GM12878 (cell line): ENCODE measurements at regions not wholly inside any gene's neighbourhood (a gene's known extent, or its start where the extent isn't known, plus 50 kb on each side); places are given as distances from the start of the nearest gene placed in this dataset.

Source experiments
- ATAC-seq: fragments of 200-7000 bp; cut with Tn5 transposase; 3 replicates; pipeline ENCODE4 v1.9.1; 2020; ENCODE audit warnings: mild to moderate bottlenecking, moderate library complexity
- BruUV-seq: library from RNA; stranded (reverse); fragments of 400-500 nt; replicated peaks from 2 replicates; lab custom pipeline; 2021; lab: Mats Ljungman, UMichigan
- CTCF ChIA-PET: fragments of 300-600 bp; sonication (Branson Sonifier 250); formaldehyde crosslinking; extraction: SDS; loops from one replicate; lab custom pipeline; 2021; ENCODE audit warnings: inconsistent platforms; lab: Yijun Ruan, JAX
- POLR2A ChIA-PET: fragments of 350-600 bp; formaldehyde crosslinking; extraction: SDS; loops from one replicate; lab custom pipeline; 2021; ENCODE audit warnings: inconsistent platforms; lab: Charles Lee
- RAD21 ChIA-PET: fragments of 300-600 bp; sonication (Branson Sonifier 250); formaldehyde crosslinking; loops from one replicate; lab custom pipeline; 2023; ENCODE audit warnings: antibody characterized with exemption; ENCODE audit not compliant: unreplicated experiment; lab: Charles Lee
- SMC1A ChIA-PET: fragments of 300-600 bp; sonication (Branson Sonifier 250); formaldehyde crosslinking; loops from one replicate; lab custom pipeline; 2023; ENCODE audit not compliant: unreplicated experiment, uncharacterized antibody; lab: Charles Lee
- DNase-seq: peaks from one replicate; pipeline ENCODE4 v3.0.0-alpha.2; 2011; ENCODE audit warnings: low read depth, low spot score
- FAIRE-seq: peaks from 3 replicates; lab custom pipeline; 2011; peaks lifted over from hg19 to GRCh38; lab: Jason Lieb, UNC
- H2AFZ ChIP-seq: 2 replicates; pipeline ENCODE4 v1.6.0; 2011; ENCODE audit warnings: low read depth, low read length, control low read depth; ENCODE audit not compliant: control insufficient read depth
- H3K27ac ChIP-seq: 2 replicates; pipeline ENCODE4 v1.5.1; 2011; ENCODE audit warnings: control low read depth; ENCODE audit not compliant: control insufficient read depth, insufficient read depth
- H3K27me3 ChIP-seq, 2 experiments: replicated peaks in 1 of 2; 2 replicates each; pipeline versions ENCODE4 v1.6.0 to v1.6.1; 2011; ENCODE audit warnings: low read length in 1 of 2; ENCODE audit not compliant: control insufficient read depth in 2 of 2, insufficient read depth in 2 of 2
- H3K36me3 ChIP-seq, 2 experiments: 2 replicates each; pipeline ENCODE4 v1.5.1; 2011; ENCODE audit warnings: low read length in 1 of 2; ENCODE audit not compliant: control insufficient read depth in 2 of 2, insufficient read depth in 2 of 2
- H3K4me1 ChIP-seq: 2 replicates; pipeline ENCODE4 v1.6.1; 2011; ENCODE audit warnings: mild to moderate bottlenecking, low read length, moderate library complexity, mixed read lengths; ENCODE audit not compliant: control insufficient read depth, insufficient read depth
- H3K4me2 ChIP-seq: 2 replicates; pipeline ENCODE4 v1.6.0; 2011; ENCODE audit warnings: control low read depth; ENCODE audit not compliant: control insufficient read depth, insufficient read depth
- H3K4me3 ChIP-seq: fragments of 200-600 bp; sonication (generic); 2 replicates; pipeline ENCODE4 v1.5.1; 2016
- H3K79me2 ChIP-seq: 2 replicates; pipeline ENCODE4 v1.6.0; 2011; ENCODE audit warnings: low read length; ENCODE audit not compliant: control insufficient read depth, insufficient read depth
- H3K9ac ChIP-seq: 2 replicates; pipeline ENCODE4 v1.8.0; 2011; ENCODE audit warnings: low read length, control low read depth, mixed read lengths; ENCODE audit not compliant: control insufficient read depth, insufficient read depth
- H3K9me3 ChIP-seq: replicated peaks from 3 replicates; pipeline ENCODE4 v1.5.1; 2011; ENCODE audit warnings: mild to moderate bottlenecking, low read length; ENCODE audit not compliant: control insufficient read depth, insufficient read depth
- H4K20me1 ChIP-seq: 2 replicates; pipeline ENCODE4 v1.6.0; 2011; ENCODE audit not compliant: control insufficient read depth, insufficient read depth
- ATF3 ChIP-seq: IDR thresholded peaks from 2 replicates; pipeline ENCODE4 v1.6.1; 2011; ENCODE audit warnings: low read depth, mild to moderate bottlenecking, low read length, moderate library complexity, borderline replicate concordance; ENCODE audit errors: extremely low read depth
- CREM ChIP-seq: IDR thresholded peaks from 2 replicates; pipeline ENCODE4 v1.6.1; 2014; ENCODE audit warnings: antibody characterized with exemption, low read depth
- CUX1 ChIP-seq: IDR thresholded peaks from 2 replicates; pipeline ENCODE4 v1.6.1; 2012; ENCODE audit warnings: improper control_type of control experiment, low read depth, low read length; ENCODE audit not compliant: insufficient replicate concordance
- E2F4 ChIP-seq: IDR thresholded peaks from 2 replicates; pipeline ENCODE4 v1.6.1; 2012; ENCODE audit warnings: low read depth, low read length, improper control_type of control experiment
- HDAC2 ChIP-seq: fragments of 200-600 bp; sonication (generic); IDR thresholded peaks from 2 replicates; pipeline ENCODE4 v1.6.1; 2017
- MAX ChIP-seq: IDR thresholded peaks from 2 replicates; pipeline ENCODE4 v1.6.1; 2012; ENCODE audit warnings: low read depth, low read length, improper control_type of control experiment
- MXI1 ChIP-seq: fragments of 150-350 bp; IDR thresholded peaks from 2 replicates; pipeline ENCODE4 v1.6.1; 2011; ENCODE audit warnings: low read depth, mild to moderate bottlenecking, inconsistent platforms, low read length, improper control_type of control experiment
- NR2F1 ChIP-seq: fragments of 450-650 bp; conservative IDR thresholded peaks from 2 replicates; pipeline ENCODE4 v1.6.1; 2017; ENCODE audit warnings: mild to moderate bottlenecking
- POLR2AphosphoS5 ChIP-seq: IDR thresholded peaks from 2 replicates; pipeline ENCODE4 v1.6.1; 2011; ENCODE audit warnings: mild to moderate bottlenecking, low read length, inconsistent platforms
- RFX5 ChIP-seq: IDR thresholded peaks from 2 replicates; pipeline ENCODE4 v1.6.1; 2011; ENCODE audit warnings: low read depth, low read length, improper control_type of control experiment
- ZBTB4 ChIP-seq: fragments of 450-650 bp; formaldehyde crosslinking; IDR thresholded peaks from 2 replicates; pipeline ENCODE4 v1.4.0; 2022; ENCODE audit warnings: mild to moderate bottlenecking, moderate library complexity
- whole genome bisulfite sequencing: methylation state at CpG from one replicate; pipeline ENCODE4 v1.1.6; 2016; ENCODE audit warnings: low lambda C conversion rate; ENCODE audit not compliant: insufficient replicate concordance, insufficient coverage; ENCODE audit errors: missing lambda C conversion rate; 5-methylcytosine and 5-hydroxymethylcytosine counted together
- in situ Hi-C: fragments of 300-500 bp; cut with MboI; formaldehyde crosslinking; loops from 9 replicates; pipeline ENCODE4 v1.14.3; 2018; ENCODE audit warnings: mixed read lengths
- intact Hi-C: fragments of 100-400 bp; cut with micrococcal nuclease; formaldehyde crosslinking; loops from one replicate; pipeline ENCODE4 v1.14.2; 2022; ENCODE audit not compliant: unreplicated experiment

GRCh38 chr7:121576148-121576917 lies 180.2 kb upstream of the FAM3C start:
- RAD21 ChIA-PET: no interaction called here
- TF ChIP-seq NR2F1 (no peak), E2F4 (no peak), ZBTB4 (CRISPR knock-in tag) (no peak), ATF3 (no peak), CREM (no peak), MAX (no peak), CUX1 (no peak), RFX5 (no peak), MXI1 (no peak), POLR2AphosphoS5 (no peak), HDAC2 (no peak)

More at GRCh38 chr7:121576148-121576917, 180.2 kb upstream of the FAM3C start:
- no peaks in the 10 kb centered on the region for H3K9me3 ChIP-seq
- no TSS peak for BruUV-seq
- FAIRE-seq: no peak
- no peak for ATAC-seq
- no peak for DNase-seq
- H3K79me2 ChIP-seq: no peaks in the 10 kb centered on the region
- no peak overlapping the region for H3K27ac ChIP-seq
- ChIA-PET CTCF (interaction anchor here (0.7 kb wide), 1 partner anchor 181 kb away, joined by 3 read pairs; no protein-coding TSS in a partner anchor), POLR2A (interaction anchor here (0.6 kb wide), 1 partner anchor 229 kb away, joined by 4 read pairs; no protein-coding TSS in a partner anchor), SMC1A (interaction anchor here (1.2 kb wide), 1 partner anchor 12 kb away, joined by 4 read pairs; no protein-coding TSS in a partner anchor)
- intact Hi-C loops (no loop called here), in situ Hi-C loops (no loop called here)
- under 1% methylated on average over 6 of the region's 6 CpGs for WGBS
- no peak overlapping the region for H3K4me3 ChIP-seq
- no peak overlapping the region for H3K4me2 ChIP-seq
- no peak overlapping the region for H3K9ac ChIP-seq
- no peaks in the 10 kb centered on the region; the same call in 1 of the 2 replicates for H4K20me1 ChIP-seq
- no peak overlapping the region for H2AFZ ChIP-seq
- peaks cover 0 to 4% of the 10 kb centered on the region in 2 experiments; a peak in 1 of 4 replicates for H3K27me3 ChIP-seq
- no peaks in the 10 kb centered on the region for H3K36me3 ChIP-seq
- H3K4me1 ChIP-seq: no peaks in the 10 kb centered on the region
